ENCODE measurements at regions not wholly inside any gene's neighbourhood (a gene's known extent, or its start where the extent isn't known, plus 50 kb on each side); places are given as distances from the start of the nearest gene placed in this dataset.
"Not testable (repeated sequence)": the region's sequence is repeated elsewhere in the genome, so short reads cannot be mapped to it uniquely, and the experiment has no call there.

DNA sequence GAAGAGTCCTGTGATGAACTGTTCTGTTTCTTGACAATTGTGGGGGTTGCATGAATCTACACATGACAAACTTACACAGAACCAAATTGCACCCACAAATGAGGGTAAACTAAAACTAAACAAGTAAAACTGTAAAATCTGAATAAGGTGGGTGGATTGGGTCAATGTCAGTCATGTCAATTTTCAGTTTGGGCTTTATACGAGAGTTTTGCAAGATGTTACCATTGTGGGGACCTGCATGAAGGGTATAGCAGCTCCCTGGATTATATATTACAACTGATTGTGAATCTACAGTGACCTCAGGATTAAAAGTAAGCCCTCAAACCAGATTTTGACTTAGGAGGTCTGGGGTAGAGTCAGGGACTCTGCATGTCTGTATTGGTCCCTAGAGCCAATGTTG lies 101.5 kb upstream of the LHX5 start:
- no peak for DNase-seq (ENCODE audit: low spot score)

GRCh38 chr12:113571713-113572112 lies 100.0 kb upstream of the LHX5 start:
- DNase-seq (ENCODE audit: low spot score), result no peak

GRCh38 chr12:113569806-113570205 lies 98.1 kb upstream of the LHX5 start:
- no peak for DNase-seq (ENCODE audit: low spot score)

DNA sequence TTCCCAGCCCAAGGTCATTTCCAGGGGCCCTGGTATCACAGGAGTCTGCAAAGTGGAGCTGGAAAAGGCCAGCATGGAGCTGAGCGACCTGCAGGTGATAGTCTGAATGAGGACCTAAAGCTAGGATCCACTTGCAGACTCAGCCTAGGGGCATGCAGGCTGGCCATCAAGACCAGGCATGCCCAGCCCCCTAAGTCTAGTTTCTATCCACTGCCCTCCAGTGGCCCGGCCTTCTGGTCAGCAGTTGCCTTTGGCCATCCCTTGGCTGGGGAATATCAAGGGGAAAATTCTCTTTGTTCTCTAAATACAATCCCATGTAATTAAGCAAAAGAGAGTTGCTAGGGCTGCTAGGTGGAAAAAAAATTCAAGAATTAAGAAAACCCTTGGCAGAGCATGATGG lies 96.3 kb upstream of the LHX5 start:
- DNase-seq (ENCODE audit: low spot score), result no peak

DNA sequence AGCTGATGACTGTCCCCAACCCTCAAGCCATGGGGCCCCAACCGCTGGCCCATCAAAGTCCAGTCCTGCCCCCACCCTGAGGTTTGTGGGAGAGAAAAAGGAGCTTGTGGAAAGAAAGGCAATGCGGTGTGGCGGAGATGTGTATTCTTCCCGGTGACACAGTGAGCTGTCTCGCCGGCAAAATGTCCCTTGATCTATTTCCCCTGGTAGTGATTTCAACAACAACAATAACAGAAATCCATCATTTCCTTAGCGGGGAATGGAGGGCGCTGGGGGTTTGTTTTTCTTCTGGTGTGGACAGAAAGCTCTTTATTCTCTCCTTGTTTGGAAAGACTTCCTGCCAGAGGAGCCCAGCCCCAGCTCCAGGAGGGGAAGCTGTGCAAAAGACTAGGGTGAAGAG lies 93.7 kb upstream of the LHX5 start:
- DNase-seq (ENCODE audit: low spot score), result no peak

- DNase-seq (ENCODE audit: low spot score), result no peak
Observed at GRCh38 chr12:113561068-113561780, 89.6 kb upstream of the LHX5 start.

DNA sequence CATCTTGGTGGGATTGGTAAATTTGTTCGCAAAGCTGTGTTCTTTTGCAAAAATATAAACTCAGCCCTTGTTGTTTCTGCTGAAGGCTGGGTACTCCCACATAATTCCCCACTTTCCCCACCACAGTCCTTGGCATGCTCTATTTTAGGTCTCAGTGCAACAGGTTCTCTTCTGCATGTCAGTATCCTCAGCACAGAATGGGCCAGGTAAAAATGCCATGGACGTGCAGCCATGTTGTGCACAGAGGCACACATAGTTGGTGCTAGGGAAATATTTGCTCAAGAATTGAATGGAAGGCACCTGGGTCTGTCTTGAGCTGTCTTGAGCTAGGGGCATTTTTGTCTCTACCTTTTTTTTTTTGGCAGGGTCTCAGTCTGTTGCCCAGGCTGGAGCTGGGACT lies 87.8 kb upstream of the LHX5 start:
- no peak for DNase-seq (ENCODE audit: low spot score)

GRCh38 chr12:113555226-113555625 lies 83.6 kb upstream of the LHX5 start:
- DNase-seq (ENCODE audit: low spot score), result peak; percentile 23

DNA sequence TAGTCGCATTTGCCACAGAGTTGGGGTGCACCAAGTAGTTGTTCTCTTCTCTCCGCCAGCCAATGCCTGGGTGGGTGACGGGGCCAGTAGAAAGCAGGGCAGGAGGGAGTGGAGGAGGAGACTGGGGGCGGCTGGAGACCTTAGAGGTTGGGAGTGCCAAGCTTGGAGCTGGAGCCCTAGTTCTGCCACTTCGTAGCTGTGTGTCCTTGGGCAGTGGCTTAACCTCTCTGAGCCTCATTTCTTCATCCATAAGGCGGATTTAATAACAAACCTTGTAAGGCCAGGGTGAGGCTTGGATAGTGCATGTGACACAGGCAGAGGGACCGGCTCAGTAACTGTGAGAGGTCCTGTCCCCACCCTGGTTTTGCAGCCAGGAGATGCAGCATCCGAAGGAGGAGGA lies 81.1 kb upstream of the LHX5 start:
- no peak for DNase-seq (ENCODE audit: low spot score)

DNA sequence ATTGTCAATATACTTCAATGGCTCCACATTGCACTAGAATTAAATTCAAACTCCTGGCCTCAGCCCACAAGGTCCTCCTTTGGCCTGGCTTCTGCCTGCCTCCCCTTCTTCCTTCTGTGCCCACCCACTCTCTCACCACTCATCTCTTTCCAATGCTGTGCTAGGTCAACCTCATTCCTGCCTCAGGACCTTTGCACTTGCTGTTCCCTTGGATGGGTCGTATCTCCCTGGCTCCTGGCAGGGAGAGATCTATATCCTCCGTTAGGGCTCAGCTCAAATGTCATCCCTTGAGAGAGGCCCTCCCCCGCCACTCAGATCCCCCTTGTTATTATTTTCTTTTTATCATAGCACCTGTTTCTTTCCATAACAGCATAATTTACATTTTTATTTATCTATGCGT lies 79.9 kb upstream of the LHX5 start:
- DNase-seq (ENCODE audit: low spot score), result no peak

- DNase-seq (ENCODE audit: low spot score), result no peak
Observed at GRCh38 chr12:113548467-113548866, 76.8 kb upstream of the LHX5 start.

- no peak for DNase-seq (ENCODE audit: low spot score)
Observed at GRCh38 chr12:113546916-113547863, 75.5 kb upstream of the LHX5 start.

DNA sequence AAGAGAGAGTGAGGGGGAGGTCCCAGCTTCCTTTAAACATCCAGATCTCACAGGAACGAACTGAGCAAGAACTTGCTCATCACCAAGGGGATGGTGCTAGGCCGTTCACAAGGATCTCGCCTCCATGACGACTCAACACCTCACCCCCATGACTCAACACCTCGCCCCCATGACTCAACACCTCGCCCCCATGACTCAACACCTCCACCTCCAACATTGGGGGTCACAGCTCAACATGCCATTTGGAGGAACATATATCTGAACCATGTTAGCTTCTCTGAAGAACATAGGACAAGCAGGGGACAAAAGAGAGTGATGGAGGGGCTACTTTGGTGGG lies 66.0 kb upstream of the LHX5 start:
- peak; percentile 64 for DNase-seq (ENCODE audit: low spot score)

GRCh38 chr12:113537046-113537750 lies 65.5 kb upstream of the LHX5 start:
- no peak for DNase-seq (ENCODE audit: low spot score)

DNA sequence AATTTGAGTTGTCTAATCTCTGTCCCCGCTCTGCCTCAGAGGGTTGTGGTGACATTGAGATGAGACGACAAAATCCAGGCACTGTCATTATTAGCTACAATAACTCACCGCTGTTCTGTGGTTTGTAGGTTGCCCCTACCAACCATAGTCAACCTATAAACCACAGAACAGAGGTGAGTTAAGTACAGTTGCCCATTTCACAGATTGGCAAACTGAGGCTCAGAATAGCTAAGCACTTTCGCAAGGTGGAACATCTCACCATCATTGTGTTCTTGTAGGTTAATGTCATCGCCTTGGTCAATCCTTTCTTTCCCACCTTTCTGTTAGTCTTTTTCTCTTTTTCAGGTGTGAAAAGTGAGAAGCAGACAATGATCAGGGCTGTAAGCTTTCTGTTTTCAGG lies 63.4 kb upstream of the LHX5 start:
- DNase-seq (ENCODE audit: low spot score), result no peak

- DNase-seq (ENCODE audit: low spot score), result no peak
Observed at GRCh38 chr12:113534555-113534954, 62.9 kb upstream of the LHX5 start.

DNA sequence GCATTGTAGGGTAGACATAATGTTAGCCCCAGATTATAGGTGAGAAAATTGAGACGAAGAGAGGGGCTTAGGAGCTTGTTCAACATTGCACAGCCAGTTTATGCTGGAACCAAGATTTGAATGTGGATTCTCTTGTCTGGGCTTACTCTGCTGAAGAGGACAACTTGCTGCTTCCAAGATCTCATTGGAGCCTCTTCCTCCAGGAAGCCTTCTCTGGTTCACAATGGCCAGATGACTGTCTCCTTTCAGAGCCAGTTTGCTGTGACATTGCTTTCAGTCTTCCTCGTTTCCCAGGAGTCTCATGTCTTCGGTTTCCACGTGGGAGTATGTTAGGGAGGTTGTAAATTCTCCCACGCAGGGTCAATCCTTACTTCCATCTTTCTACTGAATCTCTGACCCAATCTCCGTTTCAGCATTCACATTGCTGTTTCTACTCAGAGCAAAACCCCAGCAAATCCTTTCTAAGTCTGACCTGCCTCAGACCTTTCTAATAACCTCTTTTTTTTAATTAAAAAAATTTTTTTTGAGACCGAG lies 62.2 kb upstream of the LHX5 start:
- no peak for DNase-seq (ENCODE audit: low spot score)

DNA sequence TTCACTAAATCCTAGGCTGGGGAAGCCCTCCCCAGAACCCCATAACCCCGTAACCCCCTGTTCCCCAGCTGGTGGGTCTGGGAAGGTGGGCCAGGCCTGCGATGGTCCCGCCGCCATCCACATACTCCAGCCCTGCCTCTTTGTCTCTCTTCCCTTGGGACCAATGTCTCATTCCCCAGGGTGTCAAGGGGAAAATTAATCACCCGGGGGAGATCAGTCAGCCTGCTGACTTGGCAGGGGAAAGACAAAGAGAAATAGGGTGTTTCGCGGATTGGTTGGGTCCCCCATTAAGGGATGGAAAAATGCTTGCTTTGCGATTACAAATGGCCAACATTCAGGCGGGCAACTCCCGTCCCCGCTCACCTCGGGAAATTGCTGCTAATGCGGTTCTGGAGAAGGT lies 60.6 kb upstream of the LHX5 start:
- no peak for DNase-seq (ENCODE audit: low spot score)

GRCh38 chr12:113531073-113531472 lies 59.4 kb upstream of the LHX5 start:
- DNase-seq (ENCODE audit: low spot score), result not testable (repeated sequence)

DNA sequence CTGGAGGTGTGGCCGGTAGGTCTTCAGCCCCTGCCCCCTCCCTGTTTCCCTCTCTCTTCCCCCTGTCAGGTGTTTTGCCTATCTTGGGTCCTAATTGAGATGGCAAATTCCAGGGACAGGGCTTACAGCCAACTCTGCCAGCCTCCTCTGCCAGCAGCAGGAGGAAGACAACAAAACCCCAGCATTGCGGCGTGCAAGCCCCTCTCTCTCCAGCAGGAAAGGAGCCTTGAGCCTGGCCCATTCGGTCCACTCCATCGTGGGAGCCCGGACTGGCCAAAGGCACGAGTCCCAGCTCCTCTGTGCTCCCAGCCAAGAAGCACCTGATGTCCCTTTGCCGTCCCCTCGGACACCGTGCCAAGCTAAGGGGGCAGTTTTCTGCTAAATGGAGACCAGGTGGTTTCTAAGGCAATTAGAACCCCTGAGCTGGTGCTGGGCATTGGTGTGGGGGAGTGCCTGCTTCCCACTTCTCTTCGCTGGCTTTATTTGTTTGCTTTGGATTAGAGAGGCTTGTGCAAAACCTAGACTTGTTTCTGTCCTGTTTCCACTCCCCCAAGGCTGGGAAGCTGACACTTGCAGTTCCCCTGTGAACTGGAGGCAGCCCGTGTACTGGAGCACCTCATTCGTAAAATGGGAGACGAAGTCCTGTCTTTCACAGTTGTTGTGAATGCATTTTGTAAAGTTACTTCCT lies 57.1 kb upstream of the LHX5 start:
- no peak for DNase-seq (ENCODE audit: low spot score)

GRCh38 chr12:113525066-113525465 lies 53.4 kb upstream of the LHX5 start:
- no peak for DNase-seq (ENCODE audit: low spot score)

DNA sequence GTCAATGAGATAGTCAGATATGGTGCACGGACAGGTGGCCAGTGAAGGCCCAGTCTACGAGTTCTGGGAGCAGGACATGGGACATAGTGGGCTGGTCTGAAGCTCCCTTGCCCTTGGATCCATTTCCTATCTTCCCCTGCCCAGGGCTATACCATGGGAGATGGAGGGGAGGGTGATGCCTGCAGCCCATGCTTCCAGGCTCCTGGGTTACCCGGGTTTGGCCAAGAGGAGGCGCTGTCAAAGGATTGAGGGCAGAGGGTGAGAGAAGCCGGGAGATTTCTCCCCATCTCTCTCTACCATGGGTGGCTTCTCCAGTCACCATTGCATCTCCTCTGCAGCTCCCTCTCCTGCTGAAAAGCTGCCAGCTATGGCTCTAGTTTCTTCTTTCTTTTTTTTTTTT lies 52.8 kb upstream of the LHX5 start:
- no peak for DNase-seq (ENCODE audit: low spot score)

Measured in RKO (cell line).